Smooth muscle cell of the brain vasculature (primary cell): ENCODE measurements at regions not wholly inside any gene's neighbourhood (a gene's known extent, or its start where the extent isn't known, plus 50 kb on each side); places are given as distances from the start of the nearest gene placed in this dataset.
A peak's percentile ranks its signal among the peaks of the same experiment; 100 is the strongest.

Experiments used
- DNase-seq: peaks from one replicate; pipeline ENCODE4 v3.0.0-alpha.2; 2012; ENCODE audit warnings: low read depth, low spot score

GRCh38 chr5:68534131-68534940 is 318.8 kb downstream of the PIK3R1 start:
- DNase-seq: peak; percentile 4

- DNase-seq: no peak
These were observed 319.5 kb downstream of the PIK3R1 start for GRCh38 chr5:68534956-68535520.

GRCh38 chr5:68538814-68539420 is 323.4 kb downstream of the PIK3R1 start:
- DNase-seq: no peak

GRCh38 chr5:68540798-68541590 is 325.4 kb downstream of the PIK3R1 start:
- DNase-seq: no peak

GRCh38 chr5:68542207-68542606 is 326.7 kb downstream of the PIK3R1 start:
- no peak for DNase-seq

GRCh38 chr5:68543212-68543611 is 327.7 kb downstream of the PIK3R1 start:
- DNase-seq: no peak

- DNase-seq: no peak
These were observed 328.6 kb downstream of the PIK3R1 start for GRCh38 chr5:68544091-68544647.

- no peak for DNase-seq
These were observed 329.3 kb downstream of the PIK3R1 start for GRCh38 chr5:68544648-68545552.

- no peak for DNase-seq
These were observed 330.2 kb downstream of the PIK3R1 start for GRCh38 chr5:68545636-68546295.

GRCh38 chr5:68547056-68547455 is 331.5 kb downstream of the PIK3R1 start:
- no peak for DNase-seq

GRCh38 chr5:68547622-68548021 is 332.1 kb downstream of the PIK3R1 start:
- DNase-seq: no peak

- no peak for DNase-seq
These were observed 333.6 kb downstream of the PIK3R1 start for GRCh38 chr5:68548959-68549676.

- DNase-seq: no peak
These were observed 334.5 kb downstream of the PIK3R1 start for GRCh38 chr5:68550015-68550414.

GRCh38 chr5:68551436-68551835 is 335.9 kb downstream of the PIK3R1 start:
- DNase-seq: no peak

GRCh38 chr5:68554571-68555279 is 339.2 kb downstream of the PIK3R1 start:
- DNase-seq: no peak

- no peak for DNase-seq
These were observed 340.5 kb downstream of the PIK3R1 start for GRCh38 chr5:68555907-68556681.

GRCh38 chr5:68557162-68557936 is 341.8 kb downstream of the PIK3R1 start:
- no peak for DNase-seq
